HEK293 (cell line): ENCODE measurements at regions not wholly inside any gene's neighbourhood (a gene's known extent, or its start where the extent isn't known, plus 50 kb on each side); places are given as distances from the start of the nearest gene placed in this dataset.

Experiments
- MEIS1 ChIP-seq: sonication (generic); formaldehyde crosslinking; IDR thresholded peaks from 2 replicates; pipeline ENCODE4 v1.8.1; 2022; ENCODE audit warnings: missing genetic modification reagents, mild to moderate bottlenecking, borderline replicate concordance
- SETDB1 ChIP-seq: IDR thresholded peaks from one replicate; pipeline ENCODE4 v1.6.1; 2017; ENCODE audit warnings: mild to moderate bottlenecking, low read length, moderate library complexity, mixed read lengths; ENCODE audit not compliant: insufficient read length
- TF ChIP-seq, protein P1 (sequence below): fragments of 450-650 bp; formaldehyde crosslinking; IDR thresholded peaks from 2 replicates; pipeline ENCODE4 v1.5.1; 2016; ENCODE audit warnings: missing biosample characterization, missing genetic modification characterization
- TF ChIP-seq, protein P2 (sequence below): fragments of 450-650 bp; formaldehyde crosslinking; IDR thresholded peaks from 2 replicates; pipeline ENCODE4 v1.5.1; 2016; ENCODE audit warnings: missing biosample characterization, missing genetic modification characterization, low read depth
- TF ChIP-seq, protein P3 (sequence below): fragments of 450-650 bp; formaldehyde crosslinking; IDR thresholded peaks from 2 replicates; pipeline ENCODE4 v1.5.1; 2016; ENCODE audit warnings: missing biosample characterization, missing genetic modification characterization, borderline replicate concordance

- TF ChIP-seq, protein P1, sequence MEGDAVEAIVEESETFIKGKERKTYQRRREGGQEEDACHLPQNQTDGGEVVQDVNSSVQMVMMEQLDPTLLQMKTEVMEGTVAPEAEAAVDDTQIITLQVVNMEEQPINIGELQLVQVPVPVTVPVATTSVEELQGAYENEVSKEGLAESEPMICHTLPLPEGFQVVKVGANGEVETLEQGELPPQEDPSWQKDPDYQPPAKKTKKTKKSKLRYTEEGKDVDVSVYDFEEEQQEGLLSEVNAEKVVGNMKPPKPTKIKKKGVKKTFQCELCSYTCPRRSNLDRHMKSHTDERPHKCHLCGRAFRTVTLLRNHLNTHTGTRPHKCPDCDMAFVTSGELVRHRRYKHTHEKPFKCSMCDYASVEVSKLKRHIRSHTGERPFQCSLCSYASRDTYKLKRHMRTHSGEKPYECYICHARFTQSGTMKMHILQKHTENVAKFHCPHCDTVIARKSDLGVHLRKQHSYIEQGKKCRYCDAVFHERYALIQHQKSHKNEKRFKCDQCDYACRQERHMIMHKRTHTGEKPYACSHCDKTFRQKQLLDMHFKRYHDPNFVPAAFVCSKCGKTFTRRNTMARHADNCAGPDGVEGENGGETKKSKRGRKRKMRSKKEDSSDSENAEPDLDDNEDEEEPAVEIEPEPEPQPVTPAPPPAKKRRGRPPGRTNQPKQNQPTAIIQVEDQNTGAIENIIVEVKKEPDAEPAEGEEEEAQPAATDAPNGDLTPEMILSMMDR: no peak
- TF ChIP-seq SETDB1 (no peak), MEIS1 (CRISPR knock-in tag) (no peak)
- TF ChIP-seq, protein P2, sequence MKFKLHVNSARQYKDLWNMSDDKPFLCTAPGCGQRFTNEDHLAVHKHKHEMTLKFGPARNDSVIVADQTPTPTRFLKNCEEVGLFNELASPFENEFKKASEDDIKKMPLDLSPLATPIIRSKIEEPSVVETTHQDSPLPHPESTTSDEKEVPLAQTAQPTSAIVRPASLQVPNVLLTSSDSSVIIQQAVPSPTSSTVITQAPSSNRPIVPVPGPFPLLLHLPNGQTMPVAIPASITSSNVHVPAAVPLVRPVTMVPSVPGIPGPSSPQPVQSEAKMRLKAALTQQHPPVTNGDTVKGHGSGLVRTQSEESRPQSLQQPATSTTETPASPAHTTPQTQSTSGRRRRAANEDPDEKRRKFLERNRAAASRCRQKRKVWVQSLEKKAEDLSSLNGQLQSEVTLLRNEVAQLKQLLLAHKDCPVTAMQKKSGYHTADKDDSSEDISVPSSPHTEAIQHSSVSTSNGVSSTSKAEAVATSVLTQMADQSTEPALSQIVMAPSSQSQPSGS (tag by site-specific recombination): no peak
- TF ChIP-seq, protein P3, sequence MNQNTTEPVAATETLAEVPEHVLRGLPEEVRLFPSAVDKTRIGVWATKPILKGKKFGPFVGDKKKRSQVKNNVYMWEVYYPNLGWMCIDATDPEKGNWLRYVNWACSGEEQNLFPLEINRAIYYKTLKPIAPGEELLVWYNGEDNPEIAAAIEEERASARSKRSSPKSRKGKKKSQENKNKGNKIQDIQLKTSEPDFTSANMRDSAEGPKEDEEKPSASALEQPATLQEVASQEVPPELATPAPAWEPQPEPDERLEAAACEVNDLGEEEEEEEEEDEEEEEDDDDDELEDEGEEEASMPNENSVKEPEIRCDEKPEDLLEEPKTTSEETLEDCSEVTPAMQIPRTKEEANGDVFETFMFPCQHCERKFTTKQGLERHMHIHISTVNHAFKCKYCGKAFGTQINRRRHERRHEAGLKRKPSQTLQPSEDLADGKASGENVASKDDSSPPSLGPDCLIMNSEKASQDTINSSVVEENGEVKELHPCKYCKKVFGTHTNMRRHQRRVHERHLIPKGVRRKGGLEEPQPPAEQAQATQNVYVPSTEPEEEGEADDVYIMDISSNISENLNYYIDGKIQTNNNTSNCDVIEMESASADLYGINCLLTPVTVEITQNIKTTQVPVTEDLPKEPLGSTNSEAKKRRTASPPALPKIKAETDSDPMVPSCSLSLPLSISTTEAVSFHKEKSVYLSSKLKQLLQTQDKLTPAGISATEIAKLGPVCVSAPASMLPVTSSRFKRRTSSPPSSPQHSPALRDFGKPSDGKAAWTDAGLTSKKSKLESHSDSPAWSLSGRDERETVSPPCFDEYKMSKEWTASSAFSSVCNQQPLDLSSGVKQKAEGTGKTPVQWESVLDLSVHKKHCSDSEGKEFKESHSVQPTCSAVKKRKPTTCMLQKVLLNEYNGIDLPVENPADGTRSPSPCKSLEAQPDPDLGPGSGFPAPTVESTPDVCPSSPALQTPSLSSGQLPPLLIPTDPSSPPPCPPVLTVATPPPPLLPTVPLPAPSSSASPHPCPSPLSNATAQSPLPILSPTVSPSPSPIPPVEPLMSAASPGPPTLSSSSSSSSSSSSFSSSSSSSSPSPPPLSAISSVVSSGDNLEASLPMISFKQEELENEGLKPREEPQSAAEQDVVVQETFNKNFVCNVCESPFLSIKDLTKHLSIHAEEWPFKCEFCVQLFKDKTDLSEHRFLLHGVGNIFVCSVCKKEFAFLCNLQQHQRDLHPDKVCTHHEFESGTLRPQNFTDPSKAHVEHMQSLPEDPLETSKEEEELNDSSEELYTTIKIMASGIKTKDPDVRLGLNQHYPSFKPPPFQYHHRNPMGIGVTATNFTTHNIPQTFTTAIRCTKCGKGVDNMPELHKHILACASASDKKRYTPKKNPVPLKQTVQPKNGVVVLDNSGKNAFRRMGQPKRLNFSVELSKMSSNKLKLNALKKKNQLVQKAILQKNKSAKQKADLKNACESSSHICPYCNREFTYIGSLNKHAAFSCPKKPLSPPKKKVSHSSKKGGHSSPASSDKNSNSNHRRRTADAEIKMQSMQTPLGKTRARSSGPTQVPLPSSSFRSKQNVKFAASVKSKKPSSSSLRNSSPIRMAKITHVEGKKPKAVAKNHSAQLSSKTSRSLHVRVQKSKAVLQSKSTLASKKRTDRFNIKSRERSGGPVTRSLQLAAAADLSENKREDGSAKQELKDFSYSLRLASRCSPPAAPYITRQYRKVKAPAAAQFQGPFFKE (tag by site-specific recombination): no peak
These were observed 100.3 kb downstream of the LRIG3 start for GRCh38 chr12:58819985-58820384.
